Spleen (tissue), 7 donors: ENCODE measurements at regions not wholly inside any gene's neighbourhood (a gene's known extent, or its start where the extent isn't known, plus 50 kb on each side); places are given as distances from the start of the nearest gene placed in this dataset.

Experiments
- CTCF ChIP-seq, 11 experiments: fragments of 200-600 bp in 7 of 11; fragments of 450-650 bp in 4 of 11; sonication (generic) in 4 of 11; IDR thresholded peaks in 8 of 11; conservative IDR thresholded peaks in 3 of 11; 1 replicate in 7 of 11; 2 replicates in 4 of 11; pipeline versions ENCODE4 v1.4.0 to v1.8.0; 2016 to 2021; ENCODE audit warnings: antibody characterized with exemption in 11 of 11, inconsistent platforms in 4 of 11, mild to moderate bottlenecking in 1 of 11
- POLR2A ChIP-seq, 3 donors: fragments of 450-650 bp; IDR thresholded peaks; one replicate each; pipeline ENCODE4 v1.5.1; 2017; ENCODE audit warnings: antibody characterized with exemption in 3 of 3, mild to moderate bottlenecking in 1 of 3
- POLR2AphosphoS5 ChIP-seq, 3 donors: sonication (generic); formaldehyde crosslinking; IDR thresholded peaks; one replicate each; pipeline ENCODE4 v1.5.1; 2017; ENCODE audit warnings: antibody characterized with exemption in 3 of 3
- donor health status: DM: no; HTN: no; CAD: no; lungs with moderate emphysema.
- donor health status: DM: no; HTN: no; CAD: no.
- donor health status: DM: no; HTN: no; CAD: no.

- TF ChIP-seq POLR2AphosphoS5 (IDR thresholded peaks at IDR 0.05) (no peak), CTCF (IDR thresholded peaks at IDR 0.05 in 8 of 11, conservative IDR thresholded peaks at IDR 0.05 in 3 of 11) (no peak), POLR2A (IDR thresholded peaks at IDR 0.05) (no peak)
Measured at GRCh38 chrX:465418-466215, 78.9 kb upstream of the PPP2R3B start.
